ENCODE measurements at regions not wholly inside any gene's neighbourhood (a gene's known extent, or its start where the extent isn't known, plus 50 kb on each side); places are given as distances from the start of the nearest gene placed in this dataset.

GRCh38 chr12:105574056-105574715 lies 243.7 kb downstream of the C12orf75 start:
- Histone ChIP-seq H3K9ac (ENCODE audit: low read length) (no peak overlapping the region), H3K27me3 (ENCODE audit: insufficient read depth, low read length) (no peaks in the 10 kb centered on the region), H3K9me3 (ENCODE audit: low read length) (no peaks in the 10 kb centered on the region), H3K4me3 (ENCODE audit: low read depth, low read length, poor library complexity, severe bottlenecking) (no peak overlapping the region), H4K20me1 (ENCODE audit: insufficient read depth, low read length) (no peaks in the 10 kb centered on the region), H3K36me3 (ENCODE audit: insufficient read depth, low read length) (no peaks in the 10 kb centered on the region), H3K9me2 (ENCODE audit: low read depth, low read length) (no peaks in the 10 kb centered on the region), H2AFZ (ENCODE audit: low read length) (no peak overlapping the region), H3K4me2 (ENCODE audit: low read length) (no peak overlapping the region), H3F3A (ENCODE audit: insufficient read depth, low read length) (no peaks in the 10 kb centered on the region), H3K79me2 (ENCODE audit: insufficient read depth, low read length) (no peaks in the 10 kb centered on the region), H3K27ac (ENCODE audit: low read depth, low read length, poor library complexity, severe bottlenecking) (no peak overlapping the region), H3K4me1 (ENCODE audit: insufficient read depth, low read length, severe bottlenecking) (no peaks in the 10 kb centered on the region)
- TF ChIP-seq EZH2 (IDR thresholded peaks at IDR 0.05; ENCODE audit: borderline replicate concordance, low read length), result no peak
- TF ChIP-seq, protein P1, sequence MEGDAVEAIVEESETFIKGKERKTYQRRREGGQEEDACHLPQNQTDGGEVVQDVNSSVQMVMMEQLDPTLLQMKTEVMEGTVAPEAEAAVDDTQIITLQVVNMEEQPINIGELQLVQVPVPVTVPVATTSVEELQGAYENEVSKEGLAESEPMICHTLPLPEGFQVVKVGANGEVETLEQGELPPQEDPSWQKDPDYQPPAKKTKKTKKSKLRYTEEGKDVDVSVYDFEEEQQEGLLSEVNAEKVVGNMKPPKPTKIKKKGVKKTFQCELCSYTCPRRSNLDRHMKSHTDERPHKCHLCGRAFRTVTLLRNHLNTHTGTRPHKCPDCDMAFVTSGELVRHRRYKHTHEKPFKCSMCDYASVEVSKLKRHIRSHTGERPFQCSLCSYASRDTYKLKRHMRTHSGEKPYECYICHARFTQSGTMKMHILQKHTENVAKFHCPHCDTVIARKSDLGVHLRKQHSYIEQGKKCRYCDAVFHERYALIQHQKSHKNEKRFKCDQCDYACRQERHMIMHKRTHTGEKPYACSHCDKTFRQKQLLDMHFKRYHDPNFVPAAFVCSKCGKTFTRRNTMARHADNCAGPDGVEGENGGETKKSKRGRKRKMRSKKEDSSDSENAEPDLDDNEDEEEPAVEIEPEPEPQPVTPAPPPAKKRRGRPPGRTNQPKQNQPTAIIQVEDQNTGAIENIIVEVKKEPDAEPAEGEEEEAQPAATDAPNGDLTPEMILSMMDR (IDR thresholded peaks at IDR 0.05; ENCODE audit: low read length), result no peak

DNA sequence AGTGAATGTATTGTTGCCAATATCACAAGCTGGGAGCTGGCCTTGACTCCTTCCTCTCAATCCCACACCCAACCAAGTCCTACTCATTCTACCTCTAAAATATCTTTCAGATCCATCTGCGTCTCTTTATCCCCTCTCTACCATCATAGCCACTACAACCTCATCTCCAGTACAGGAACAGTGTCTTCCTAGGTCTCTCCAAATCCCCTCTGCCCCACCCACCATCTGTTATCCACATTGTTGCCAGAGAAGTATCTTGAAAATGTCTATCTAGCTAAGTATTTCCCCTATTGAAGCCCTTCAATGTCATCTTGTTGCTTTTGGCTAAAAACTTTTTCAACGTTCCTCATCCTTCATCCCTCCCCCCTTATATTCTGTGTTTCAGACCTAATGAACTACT lies 244.7 kb downstream of the C12orf75 start:
- Histone ChIP-seq H3K9ac (ENCODE audit: low read length) (no peak overlapping the region), H3K4me2 (ENCODE audit: low read length) (no peak overlapping the region), H3K9me2 (ENCODE audit: low read depth, low read length) (no peaks in the 10 kb centered on the region), H3K9me3 (ENCODE audit: low read length) (no peaks in the 10 kb centered on the region), H3F3A (ENCODE audit: insufficient read depth, low read length) (no peaks in the 10 kb centered on the region), H3K4me3 (ENCODE audit: low read depth, low read length, poor library complexity, severe bottlenecking) (no peak overlapping the region), H3K4me1 (ENCODE audit: insufficient read depth, low read length, severe bottlenecking) (no peaks in the 10 kb centered on the region), H4K20me1 (ENCODE audit: insufficient read depth, low read length) (no peaks in the 10 kb centered on the region), H3K27me3 (ENCODE audit: insufficient read depth, low read length) (no peaks in the 10 kb centered on the region), H3K36me3 (ENCODE audit: insufficient read depth, low read length) (no peaks in the 10 kb centered on the region), H2AFZ (ENCODE audit: low read length) (no peak overlapping the region), H3K27ac (ENCODE audit: low read depth, low read length, poor library complexity, severe bottlenecking) (no peak overlapping the region), H3K79me2 (ENCODE audit: insufficient read depth, low read length) (no peaks in the 10 kb centered on the region)
- no peak for TF ChIP-seq EZH2 (IDR thresholded peaks at IDR 0.05; ENCODE audit: borderline replicate concordance, low read length)
- TF ChIP-seq, protein P1 (IDR thresholded peaks at IDR 0.05; ENCODE audit: low read length), result no peak

DNA sequence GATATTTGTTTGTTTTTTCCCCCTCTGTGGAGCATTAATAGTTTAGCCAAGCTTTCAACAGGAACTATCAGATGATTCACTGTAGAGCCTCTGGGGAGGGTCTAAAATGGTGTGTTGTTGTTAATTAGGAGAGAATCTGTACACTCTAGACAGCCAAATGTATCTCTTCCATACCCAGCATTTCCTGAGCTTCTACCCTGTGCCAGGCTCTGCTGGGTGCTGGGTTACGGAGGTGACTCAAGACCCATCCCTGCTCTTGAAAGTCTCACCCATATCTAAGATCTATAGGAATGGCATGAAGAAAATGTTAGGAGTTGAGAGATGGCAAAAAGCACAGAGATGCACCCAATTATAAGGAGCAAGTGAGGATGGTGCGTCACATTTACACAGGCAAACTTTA lies 245.8 kb downstream of the C12orf75 start:
- Histone ChIP-seq H3K9ac (ENCODE audit: low read length) (no peak overlapping the region), H4K20me1 (ENCODE audit: insufficient read depth, low read length) (no peaks in the 10 kb centered on the region), H2AFZ (ENCODE audit: low read length) (no peak overlapping the region), H3K4me1 (ENCODE audit: insufficient read depth, low read length, severe bottlenecking) (no peaks in the 10 kb centered on the region), H3K27me3 (ENCODE audit: insufficient read depth, low read length) (no peaks in the 10 kb centered on the region), H3K9me3 (ENCODE audit: low read length) (no peaks in the 10 kb centered on the region), H3K4me2 (ENCODE audit: low read length) (no peak overlapping the region), H3K36me3 (ENCODE audit: insufficient read depth, low read length) (no peaks in the 10 kb centered on the region), H3K4me3 (ENCODE audit: low read depth, low read length, poor library complexity, severe bottlenecking) (no peak overlapping the region), H3K27ac (ENCODE audit: low read depth, low read length, poor library complexity, severe bottlenecking) (no peak overlapping the region), H3K79me2 (ENCODE audit: insufficient read depth, low read length) (no peaks in the 10 kb centered on the region), H3F3A (ENCODE audit: insufficient read depth, low read length) (no peaks in the 10 kb centered on the region), H3K9me2 (ENCODE audit: low read depth, low read length) (no peaks in the 10 kb centered on the region)
- TF ChIP-seq EZH2 (IDR thresholded peaks at IDR 0.05; ENCODE audit: borderline replicate concordance, low read length), result no peak
- TF ChIP-seq, protein P1 (IDR thresholded peaks at IDR 0.05; ENCODE audit: low read length), result no peak

Data from OCI-LY1 (cell line).